ENCODE measurements at regions not wholly inside any gene's neighbourhood (a gene's known extent, or its start where the extent isn't known, plus 50 kb on each side); places are given as distances from the start of the nearest gene placed in this dataset.

DNA sequence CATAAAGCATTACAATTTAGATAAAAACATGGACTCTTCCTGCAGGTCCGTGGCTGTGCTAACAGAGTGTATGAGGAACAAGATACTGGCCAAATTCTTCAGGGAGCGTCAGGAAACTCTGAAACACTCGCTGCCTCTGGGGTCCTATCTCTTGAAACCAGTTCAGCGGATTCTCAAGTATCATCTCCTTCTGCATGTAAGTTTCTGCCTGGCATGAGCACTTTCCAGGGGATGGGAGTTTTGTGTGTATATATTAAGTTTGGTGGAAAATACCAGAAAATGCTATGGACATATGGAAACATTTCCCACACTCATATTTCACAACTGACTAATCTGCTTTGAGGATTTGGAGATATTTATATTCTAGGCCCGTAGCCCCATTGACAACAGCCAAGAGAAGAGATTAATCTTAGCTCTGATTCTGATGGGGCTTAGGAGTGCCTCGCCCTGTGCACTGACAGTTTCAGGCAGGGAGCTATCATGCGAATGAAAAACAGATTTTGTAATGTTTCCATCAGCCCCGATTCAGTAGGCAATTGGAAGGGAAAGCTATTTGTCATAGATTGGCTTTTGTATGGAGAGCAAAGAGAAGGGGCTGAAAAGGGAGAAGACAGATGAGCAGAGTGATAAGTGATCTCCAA, 64.7 kb upstream of the MTHFD1L start (continued):
- TF ChIP-seq, protein P1, sequence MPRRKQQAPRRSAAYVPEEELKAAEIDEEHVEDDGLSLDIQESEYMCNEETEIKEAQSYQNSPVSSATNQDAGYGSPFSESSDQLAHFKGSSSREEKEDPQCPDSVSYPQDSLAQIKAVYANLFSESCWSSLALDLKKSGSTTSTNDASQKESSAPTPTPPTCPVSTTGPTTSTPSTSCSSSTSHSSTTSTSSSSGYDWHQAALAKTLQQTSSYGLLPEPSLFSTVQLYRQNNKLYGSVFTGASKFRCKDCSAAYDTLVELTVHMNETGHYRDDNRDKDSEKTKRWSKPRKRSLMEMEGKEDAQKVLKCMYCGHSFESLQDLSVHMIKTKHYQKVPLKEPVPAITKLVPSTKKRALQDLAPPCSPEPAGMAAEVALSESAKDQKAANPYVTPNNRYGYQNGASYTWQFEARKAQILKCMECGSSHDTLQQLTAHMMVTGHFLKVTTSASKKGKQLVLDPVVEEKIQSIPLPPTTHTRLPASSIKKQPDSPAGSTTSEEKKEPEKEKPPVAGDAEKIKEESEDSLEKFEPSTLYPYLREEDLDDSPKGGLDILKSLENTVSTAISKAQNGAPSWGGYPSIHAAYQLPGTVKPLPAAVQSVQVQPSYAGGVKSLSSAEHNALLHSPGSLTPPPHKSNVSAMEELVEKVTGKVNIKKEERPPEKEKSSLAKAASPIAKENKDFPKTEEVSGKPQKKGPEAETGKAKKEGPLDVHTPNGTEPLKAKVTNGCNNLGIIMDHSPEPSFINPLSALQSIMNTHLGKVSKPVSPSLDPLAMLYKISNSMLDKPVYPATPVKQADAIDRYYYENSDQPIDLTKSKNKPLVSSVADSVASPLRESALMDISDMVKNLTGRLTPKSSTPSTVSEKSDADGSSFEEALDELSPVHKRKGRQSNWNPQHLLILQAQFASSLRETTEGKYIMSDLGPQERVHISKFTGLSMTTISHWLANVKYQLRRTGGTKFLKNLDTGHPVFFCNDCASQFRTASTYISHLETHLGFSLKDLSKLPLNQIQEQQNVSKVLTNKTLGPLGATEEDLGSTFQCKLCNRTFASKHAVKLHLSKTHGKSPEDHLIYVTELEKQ (CRISPR knock-in tag; IDR thresholded peaks at IDR 0.05), result no peak
- TF ChIP-seq DIDO1 (tag; IDR thresholded peaks at IDR 0.05; ENCODE audit: low read depth) (no peak), ZNF3 (CRISPR knock-in tag; IDR thresholded peaks at IDR 0.05) (no peak), HLTF (IDR thresholded peaks at IDR 0.05) (no peak), NCOA6 (IDR thresholded peaks at IDR 0.05) (no peak)
- TF ChIP-seq, protein P2, sequence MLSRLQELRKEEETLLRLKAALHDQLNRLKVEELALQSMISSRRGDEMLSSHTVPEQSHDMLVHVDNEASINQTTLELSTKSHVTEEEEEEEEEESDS (CRISPR knock-in tag; IDR thresholded peaks at IDR 0.05), result no peak

DNA sequence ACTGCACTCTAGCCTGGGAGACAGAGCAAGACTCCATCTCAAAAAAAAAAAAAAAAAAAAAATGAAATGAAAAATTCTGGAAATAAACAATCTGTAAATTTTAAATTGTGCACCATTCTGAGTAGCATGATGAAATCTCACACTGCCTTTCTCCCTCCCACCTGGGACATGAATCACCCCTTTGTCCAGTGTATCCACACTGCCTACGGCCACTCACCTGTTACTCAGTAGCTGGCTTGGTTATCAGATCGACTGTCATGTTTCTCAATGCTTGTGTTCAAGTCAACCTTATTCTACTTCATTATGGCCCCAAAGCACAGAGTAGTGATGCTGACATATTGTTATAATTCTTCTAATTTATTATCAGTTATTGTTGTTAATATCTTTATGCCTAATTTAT, 58.7 kb upstream of the MTHFD1L start:
- ATAC-seq (no peak), FAIRE-seq (no peak)
- 2% methylated on average over 2 of the region's 2 CpGs for WGBS (ENCODE audit: insufficient coverage, low coverage, missing lambda C conversion rate)

More for the DNA sequence above, 58.7 kb upstream of the MTHFD1L start:
- Histone ChIP-seq H3K4me2 (ENCODE audit: insufficient read depth, low read length) (no peak overlapping the region), H3K79me2 (ENCODE audit: control insufficient read depth, insufficient read depth, low read length) (no peaks in the 10 kb centered on the region), H3K9me3 (replicated peaks; ENCODE audit: control insufficient read depth, insufficient read depth, low read depth, low read length) (no peaks in the 10 kb centered on the region), H3K36me3 (ENCODE audit: control insufficient read depth, insufficient read depth, low read length) (no peaks in the 10 kb centered on the region), H4K20me1 (replicated peaks; ENCODE audit: control insufficient read depth, insufficient read depth, low read length) (0 out of 2 replicates have a peak, but pooled peaks cover 3% of the 10 kb centered on the region), H2AFZ (ENCODE audit: low read depth, low read length) (no peak overlapping the region), H3K9ac (ENCODE audit: insufficient read depth in 1 of 2, low read depth in 2 of 2, low read length in 2 of 2) (no peak overlapping the region), H3K27ac (ENCODE audit: extremely low read depth, low read depth, low read length) (no peak overlapping the region), H3K9me1 (ENCODE audit: control insufficient read depth, insufficient read depth, low read length) (no peaks in the 10 kb centered on the region), H3K27me3 (ENCODE audit: control insufficient read depth in 2 of 2, insufficient read depth in 2 of 2, low read length in 2 of 2) (peaks cover 19 to 40% of the 10 kb centered on the region in 2 experiments; a peak in 4 of 5 replicates), H3K4me1 (replicated peaks in 1 of 2; ENCODE audit: control insufficient read depth in 2 of 2, insufficient read depth in 2 of 2, low read length in 2 of 2) (no peaks in the 10 kb centered on the region), H3K4me3 (no peak overlapping the region)
- in situ Hi-C loops (cut with MboI), result loop anchor here (25.0 kb wide), 1 partner anchor 744 kb away; the partner anchor contains the start of gene ULBP3
- ChIA-PET CTCF (ENCODE audit: low intra/inter-chr PET ratio) (no interaction called here), POLR2A (no interaction called here)
- TF ChIP-seq NFIX (CRISPR knock-in tag; IDR thresholded peaks at IDR 0.05; ENCODE audit: low read depth), result no peak
- TF ChIP-seq MTA1 (IDR thresholded peaks at IDR 0.05; ENCODE audit: borderline replicate concordance), result no peak
- TF ChIP-seq ZNF143 (CRISPR knock-in tag; IDR thresholded peaks at IDR 0.05), result no peak
- TF ChIP-seq RCOR1 (IDR thresholded peaks at IDR 0.05; ENCODE audit: borderline replicate concordance in 1 of 2, low read depth in 2 of 2, low read length in 2 of 2), result no peak
- no peak for TF ChIP-seq CHD1 (IDR thresholded peaks at IDR 0.05; ENCODE audit: low read length)
- TF ChIP-seq PYGO2 (tag; IDR thresholded peaks at IDR 0.05), result no peak
- BruUV-seq (replicated peaks), result no TSS peak
- intact Hi-C loops (cut with micrococcal nuclease), result no loop called here
- no peak for DNase-seq (ENCODE audit: extremely low read depth in 1 of 4, low spot score in 3 of 4)
